HG02588 (cell line): ENCODE measurements at regions not wholly inside any gene's neighbourhood (a gene's known extent, or its start where the extent isn't known, plus 50 kb on each side); places are given as distances from the start of the nearest gene placed in this dataset.
A peak's percentile ranks its signal among the peaks of the same experiment; 100 is the strongest.
"Not testable (repeated sequence)": the region's sequence is repeated elsewhere in the genome, so short reads cannot be mapped to it uniquely, and the experiment has no call there.

Experiments used
- ATAC-seq: cut with Tn5 transposase; IDR thresholded peaks from one replicate; pipeline ENCODE4 v1.9.1; 2021; ENCODE audit warnings: mild to moderate bottlenecking, moderate library complexity; ENCODE audit not compliant: unreplicated experiment

DNA sequence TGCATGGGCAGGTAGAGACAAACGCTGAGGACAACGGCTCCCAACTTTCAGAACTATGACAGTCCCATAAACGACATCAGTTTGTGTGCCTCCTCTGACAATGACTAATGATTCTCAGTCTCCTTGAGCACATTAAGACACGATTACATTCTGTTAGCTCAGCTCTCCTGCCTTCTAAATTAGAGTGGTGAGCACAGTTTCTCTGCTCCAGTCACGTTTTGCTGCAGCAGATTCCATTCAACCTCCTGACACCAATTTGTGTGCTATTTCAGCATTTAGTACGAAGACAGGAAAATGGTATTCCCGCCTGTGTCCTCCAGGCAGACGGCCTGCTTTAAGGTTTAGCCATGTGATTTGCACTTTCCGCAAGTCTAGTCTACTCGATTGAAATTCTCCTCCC lies 458.4 kb upstream of the CFAP20DC start:
- no peak for ATAC-seq

- ATAC-seq: no peak
These were observed 456.4 kb upstream of the CFAP20DC start for GRCh38 chr3:59506191-59506590.

DNA sequence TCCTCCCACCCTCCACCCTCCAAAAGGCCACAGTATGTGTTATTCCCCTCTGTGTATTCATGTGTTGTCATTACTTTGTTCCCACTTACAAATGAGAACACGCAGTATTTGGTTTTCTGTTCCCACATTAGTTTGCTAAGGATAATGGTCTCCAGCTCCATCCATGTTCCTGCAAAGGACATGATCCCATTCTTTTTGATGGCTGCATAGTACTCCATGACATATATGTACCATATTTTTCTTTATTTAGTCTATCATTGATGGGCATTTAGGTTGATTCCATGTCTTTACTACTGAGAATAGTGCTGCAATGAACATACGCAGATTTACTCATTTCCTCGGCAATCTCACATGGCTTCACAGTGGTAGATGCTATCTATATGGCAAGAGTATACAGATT lies 453.6 kb upstream of the CFAP20DC start:
- ATAC-seq: no peak

GRCh38 chr3:59502806-59503205 lies 453.0 kb upstream of the CFAP20DC start:
- ATAC-seq: no peak

GRCh38 chr3:59499954-59500353 lies 450.1 kb upstream of the CFAP20DC start:
- no peak for ATAC-seq

GRCh38 chr3:59499000-59499399 lies 449.2 kb upstream of the CFAP20DC start:
- no peak for ATAC-seq

DNA sequence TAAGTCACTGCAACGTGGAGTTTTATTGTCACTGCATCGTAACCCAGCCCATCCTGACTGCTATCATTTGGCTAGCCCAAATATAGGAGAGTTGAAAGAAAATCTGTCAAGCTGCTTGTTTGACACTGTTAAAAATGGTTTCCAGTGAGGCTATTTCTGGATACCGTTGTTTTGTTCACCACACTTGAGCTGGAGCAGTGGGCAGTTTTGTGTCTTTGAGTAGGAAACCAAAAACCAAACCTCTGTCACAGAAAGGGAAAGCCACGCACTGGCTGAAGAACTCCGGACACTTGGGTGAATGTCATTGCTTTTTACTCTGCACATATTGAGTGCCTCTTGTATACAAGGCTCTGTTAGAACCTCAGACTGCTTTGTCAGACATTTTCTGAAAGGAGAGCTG lies 446.4 kb upstream of the CFAP20DC start:
- ATAC-seq: no peak

DNA sequence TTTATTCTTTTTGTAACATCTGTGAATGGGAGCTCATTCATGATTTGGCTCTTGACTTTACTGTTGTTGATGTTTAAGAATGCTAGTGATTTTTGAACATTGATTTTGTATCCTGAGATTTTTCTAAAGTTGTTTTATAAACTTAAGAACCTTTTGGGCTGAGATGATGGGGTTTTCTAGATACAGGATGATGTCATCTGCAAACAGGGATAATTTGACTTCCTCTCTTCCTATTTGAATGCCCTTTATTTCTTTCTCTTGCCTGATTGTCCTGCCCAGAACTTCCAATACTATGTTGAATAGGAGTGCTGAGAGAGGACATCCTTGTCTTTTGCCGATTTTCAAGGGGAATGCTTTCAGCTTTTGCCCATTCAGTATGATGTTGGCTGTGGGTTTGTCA lies 445.1 kb upstream of the CFAP20DC start:
- ATAC-seq: not testable (repeated sequence)

DNA sequence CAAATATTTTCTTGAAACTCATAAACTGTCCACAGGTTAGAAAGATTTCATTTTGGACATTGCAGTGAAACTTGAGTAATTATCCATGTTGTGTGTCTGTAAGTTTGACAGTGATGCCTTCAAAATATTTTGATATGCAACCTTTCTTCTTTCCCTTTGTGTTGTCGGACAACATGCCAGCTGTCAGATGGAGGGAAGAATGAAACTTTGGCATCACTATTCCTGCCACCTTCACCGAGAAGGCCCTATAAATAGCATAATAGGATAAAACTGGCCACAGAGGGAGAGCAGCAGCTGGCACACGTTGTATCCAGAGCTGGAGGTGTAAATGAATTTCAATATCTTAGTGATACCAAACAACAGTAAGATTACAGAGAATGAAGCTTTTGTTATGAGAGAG lies 436.7 kb upstream of the CFAP20DC start:
- no peak for ATAC-seq

DNA sequence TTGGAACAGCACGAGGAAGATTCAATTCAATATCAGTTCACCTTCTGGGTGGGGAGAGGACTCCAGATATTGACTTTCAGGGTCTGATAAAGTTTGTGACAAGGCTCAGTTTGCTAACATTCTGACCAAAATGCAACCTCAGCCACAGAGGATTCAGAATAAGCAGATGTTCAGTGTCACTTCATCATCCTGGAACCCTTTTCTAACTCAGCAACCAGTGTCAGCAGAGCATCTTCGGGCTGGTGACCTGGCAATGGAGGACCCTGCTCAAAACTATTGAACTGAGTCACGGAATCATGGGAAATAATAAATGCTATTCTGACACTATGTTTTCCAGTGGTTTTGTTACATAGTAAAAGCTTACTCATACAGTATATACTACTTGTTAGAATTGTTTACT lies 433.4 kb upstream of the CFAP20DC start:
- no peak for ATAC-seq

GRCh38 chr3:59482684-59483083 lies 432.9 kb upstream of the CFAP20DC start:
- no peak for ATAC-seq

DNA sequence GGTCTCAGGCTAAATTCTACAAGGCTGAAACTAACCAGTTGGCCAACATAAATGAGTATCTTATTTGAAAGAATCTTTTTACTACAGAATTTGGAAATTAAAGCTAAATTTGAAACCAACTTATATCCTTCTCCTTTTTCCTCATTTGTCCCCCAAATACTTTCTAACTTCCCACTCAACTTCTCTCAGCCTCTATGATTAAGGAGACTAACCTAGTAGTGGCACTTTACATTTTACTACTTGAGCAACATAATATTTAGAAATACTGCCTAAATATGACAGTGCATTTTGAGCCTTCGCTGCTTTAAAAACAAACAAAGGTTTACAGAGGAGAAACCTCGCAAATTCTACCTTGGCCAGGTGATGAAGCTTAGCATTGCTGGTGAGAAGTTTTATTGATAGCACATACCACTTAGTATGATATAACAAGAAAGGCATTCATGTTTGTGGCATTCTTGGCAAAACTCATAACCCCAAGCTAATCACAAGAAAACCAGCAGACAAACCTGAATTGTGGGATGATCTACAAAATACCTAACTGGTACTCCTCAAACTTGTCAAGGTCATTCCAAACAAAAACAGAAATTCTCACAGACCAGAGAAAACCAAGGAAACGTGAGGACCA lies 432.1 kb upstream of the CFAP20DC start:
- ATAC-seq: no peak

DNA sequence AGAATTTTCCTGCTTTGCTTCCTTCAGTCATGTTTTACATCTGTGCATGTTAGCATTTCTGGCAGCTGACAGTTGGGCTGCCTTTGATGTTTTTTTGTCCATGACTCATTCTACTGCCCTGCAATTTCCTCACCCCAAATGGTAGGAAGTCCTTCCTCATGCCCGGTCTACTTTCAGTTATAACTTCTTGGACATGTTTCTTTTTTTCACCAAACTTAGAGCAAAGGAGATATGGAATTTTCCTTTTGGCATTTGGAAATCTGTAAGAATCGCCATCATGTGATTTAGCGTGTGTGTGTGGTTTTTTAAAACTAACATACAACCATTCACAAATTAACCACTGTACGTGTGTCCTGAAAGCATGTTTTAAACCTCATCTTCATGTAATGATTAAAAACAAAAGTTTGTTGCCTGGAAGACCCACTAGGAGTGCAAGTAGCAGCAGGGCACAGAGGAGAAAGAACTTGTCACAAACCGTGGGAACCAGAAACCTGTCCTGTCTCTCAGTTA lies 430.7 kb upstream of the CFAP20DC start:
- ATAC-seq: peak; percentile 47

GRCh38 chr3:59473636-59474035 lies 423.8 kb upstream of the CFAP20DC start:
- no peak for ATAC-seq

DNA sequence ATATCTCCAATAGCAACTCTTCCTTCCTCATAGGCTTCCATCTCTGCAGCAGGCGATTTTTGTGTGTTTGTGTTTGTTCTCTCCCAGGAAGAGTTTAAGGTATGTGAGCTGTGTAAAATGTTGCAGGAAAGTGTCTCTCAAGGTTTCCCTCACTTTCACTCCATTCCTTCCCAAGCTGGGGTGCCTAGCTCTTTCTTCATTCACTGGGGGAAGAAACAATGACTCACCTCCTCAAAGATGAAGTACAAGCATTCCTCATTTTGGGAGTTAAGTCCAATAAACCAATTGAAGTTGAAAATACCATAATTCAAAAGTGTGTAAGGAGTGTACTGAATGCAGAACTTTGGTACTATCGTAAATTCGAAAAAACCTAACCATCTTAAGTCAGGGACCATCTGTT lies 422.7 kb upstream of the CFAP20DC start:
- no peak for ATAC-seq

GRCh38 chr3:59469948-59470723 lies 420.3 kb upstream of the CFAP20DC start:
- no peak for ATAC-seq

DNA sequence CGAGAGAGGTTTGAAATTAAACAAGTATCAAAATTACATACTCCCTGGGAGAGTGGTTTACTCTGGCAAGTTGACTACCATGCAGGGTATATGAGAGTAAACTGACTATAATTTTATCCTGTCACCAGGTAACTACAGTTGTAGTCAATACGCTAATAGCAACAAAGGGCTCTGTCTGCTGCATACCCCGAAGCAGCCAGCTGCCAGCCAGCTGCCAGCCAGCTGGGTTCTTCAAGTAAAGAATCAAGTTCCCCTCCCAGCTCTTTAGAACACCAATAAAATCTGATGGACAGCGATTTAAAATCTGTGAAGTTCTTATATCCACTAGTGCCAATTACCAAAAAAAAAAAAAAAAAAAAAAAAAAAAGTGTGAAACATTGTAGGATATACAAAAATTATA lies 417.7 kb upstream of the CFAP20DC start:
- ATAC-seq: no peak

DNA sequence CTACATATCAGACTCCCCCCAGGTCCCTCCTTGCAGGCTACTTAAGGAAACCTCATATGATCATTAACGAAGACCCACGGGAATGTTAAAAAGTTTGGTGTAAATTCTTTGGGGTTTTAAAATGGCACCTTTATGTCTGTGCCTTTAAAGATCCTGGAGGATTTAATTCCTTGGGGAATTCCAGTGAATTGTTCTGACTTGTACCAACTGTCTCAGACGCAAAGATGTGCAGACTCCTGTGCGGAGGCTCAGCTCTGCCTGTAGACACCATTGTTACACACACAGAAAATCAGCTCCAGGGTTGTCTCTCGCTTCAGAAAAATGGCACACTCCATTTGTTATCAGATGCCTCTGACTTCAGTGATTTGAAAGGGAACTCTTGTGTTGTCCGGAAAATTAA lies 414.4 kb upstream of the CFAP20DC start:
- ATAC-seq: no peak

DNA sequence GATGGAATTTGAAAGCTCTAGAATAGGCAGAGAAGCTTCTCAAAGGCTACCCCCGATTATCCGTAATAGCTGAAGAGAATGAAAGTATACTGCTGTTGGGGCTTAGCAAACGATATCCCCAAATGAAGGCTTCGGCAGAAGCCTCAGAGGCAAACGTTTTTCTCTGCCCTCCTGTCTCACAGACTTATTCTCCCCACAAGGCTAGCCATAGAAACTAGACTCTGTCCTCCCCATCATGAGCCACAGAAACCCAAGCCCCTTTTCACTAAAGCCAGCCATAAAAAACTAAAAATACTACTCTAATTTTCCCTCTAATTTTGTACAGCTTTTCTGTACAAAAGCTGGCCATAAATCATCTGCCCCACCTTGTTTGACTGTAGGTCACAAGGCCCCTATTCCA lies 413.4 kb upstream of the CFAP20DC start:
- ATAC-seq: no peak

GRCh38 chr3:59460068-59460467 lies 410.2 kb upstream of the CFAP20DC start:
- no peak for ATAC-seq

- peak; percentile 96 for ATAC-seq
These were observed 407.1 kb upstream of the CFAP20DC start for GRCh38 chr3:59456852-59457485.
